Kidney (tissue), 13 donors: ENCODE measurements at regions not wholly inside any gene's neighbourhood (a gene's known extent, or its start where the extent isn't known, plus 50 kb on each side); places are given as distances from the start of the nearest gene placed in this dataset.

ENCODE experiments used
- DNase-seq, 5 donors: peaks; one replicate each; pipeline ENCODE4 v3.0.0-alpha.2; 2013 to 2020
- FAIRE-seq: peaks from 2 replicates; lab custom pipeline; 2012; peaks lifted over from hg19 to GRCh38; lab: Jason Lieb, UNC
- H3K27ac ChIP-seq, 2 donors: one replicate each; pipeline ENCODE4 v1.7.0; 2013; ENCODE audit warnings: low read depth in 2 of 2, low read length in 2 of 2, inconsistent platforms in 1 of 2
- H3K27me3 ChIP-seq: one replicate; pipeline ENCODE4 v1.7.1; 2013; ENCODE audit warnings: low read length, inconsistent platforms; ENCODE audit not compliant: control insufficient read depth, insufficient read depth
- H3K36me3 ChIP-seq, 3 donors: one replicate each; pipeline versions ENCODE4 v1.7.0 to v1.7.1; 2013; ENCODE audit warnings: low read length in 3 of 3, control low read depth in 1 of 3, inconsistent platforms in 1 of 3; ENCODE audit not compliant: insufficient read depth in 3 of 3, control insufficient read depth in 2 of 3
- H3K4me1 ChIP-seq, 3 donors: one replicate each; pipeline versions ENCODE4 v1.7.0 to v1.7.1; 2013; ENCODE audit warnings: low read length in 3 of 3, inconsistent platforms in 1 of 3, low read depth in 1 of 3; ENCODE audit not compliant: control insufficient read depth in 2 of 3, insufficient read depth in 2 of 3
- H3K4me3 ChIP-seq, 3 donors: one replicate each; pipeline versions ENCODE4 v1.7.0 to v1.8.1; 2013; ENCODE audit warnings: low read length in 3 of 3, control low read depth in 1 of 3, inconsistent platforms in 1 of 3
- H3K9ac ChIP-seq, 3 donors: one replicate each; pipeline versions ENCODE4 v1.7.0 to v1.7.1; 2013; ENCODE audit warnings: low read length in 3 of 3, control low read depth in 1 of 3, inconsistent platforms in 1 of 3
- H3K9me3 ChIP-seq, 3 donors: one replicate each; pipeline versions ENCODE4 v1.7.0 to v1.7.1; 2013; ENCODE audit warnings: low read length in 3 of 3, control low read depth in 1 of 3, inconsistent platforms in 1 of 3; ENCODE audit not compliant: control insufficient read depth in 2 of 3, insufficient read depth in 1 of 3
- CTCF ChIP-seq: IDR thresholded peaks from 3 replicates; pipeline ENCODE4 v1.5.1; 2012; ENCODE audit warnings: mild to moderate bottlenecking, moderate library complexity, borderline replicate concordance; ENCODE audit not compliant: insufficient read depth; ENCODE audit errors: extremely low read depth
- intact Hi-C: fragments of 100-400 bp; cut with DNase I; formaldehyde crosslinking; loops from one replicate; pipeline ENCODE4 v1.11.1; 2022
- donor health status: control.
- donor health status: control.
- donor health status: control.
- donor health status: control.
- donor health status: control.
- donor health status: DM: yes; HTN: yes; CAD: no.
- donor health status: Normal renal cell carcinoma (clear cell type).

- FAIRE-seq (no peak), DNase-seq (no peak)
- H3K9ac ChIP-seq: no peak overlapping the region
- no peaks in the 10 kb centered on the region for H3K4me1 ChIP-seq
- intact Hi-C loops: no loop called here
- H3K27me3 ChIP-seq: no peaks in the 10 kb centered on the region
- no peak overlapping the region for H3K4me3 ChIP-seq
- no peak for TF ChIP-seq CTCF
- H3K27ac ChIP-seq: no peak overlapping the region
- peaks cover 0 to 10% (median 0%) of the 10 kb centered on the region in 3 donors for H3K9me3 ChIP-seq
- H3K36me3 ChIP-seq: no peaks in the 10 kb centered on the region
These were observed 175.3 kb upstream of the LYZL1 start for GRCh38 chr10:29113616-29113945.

DNA sequence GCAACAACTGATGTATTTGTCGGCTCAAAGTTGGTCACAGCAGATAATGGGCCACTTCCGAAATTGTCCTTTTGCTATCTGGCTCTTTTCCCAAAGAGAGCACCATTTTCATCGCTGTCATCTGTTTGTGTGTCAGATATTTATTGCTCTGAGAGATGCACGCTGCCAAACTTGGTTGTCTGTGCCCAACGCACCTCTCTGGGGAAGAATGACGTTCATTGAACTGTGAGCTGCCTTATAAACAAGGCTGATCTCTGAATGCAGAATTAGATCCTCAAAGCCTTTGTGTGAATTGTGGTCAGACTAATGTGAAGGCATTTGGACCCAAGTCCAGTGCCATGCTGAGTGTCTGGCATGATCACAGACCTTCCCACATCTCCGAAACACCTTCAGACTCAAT is 174.7 kb upstream of the LYZL1 start:
- DNase-seq: no peak
- no peak for FAIRE-seq
- Histone ChIP-seq H3K27me3 (no peaks in the 10 kb centered on the region), H3K9ac (no peak overlapping the region), H3K36me3 (no peaks in the 10 kb centered on the region), H3K4me3 (no peak overlapping the region), H3K9me3 (peaks cover 0 to 10% (median 0%) of the 10 kb centered on the region in 3 donors), H3K4me1 (no peaks in the 10 kb centered on the region), H3K27ac (no peak overlapping the region)
- TF ChIP-seq CTCF: no peak
- intact Hi-C loops: no loop called here

- no peak for FAIRE-seq
- peaks cover 0 to 10% (median 0%) of the 10 kb centered on the region in 3 donors for H3K9me3 ChIP-seq
- intact Hi-C loops: no loop called here
- no peak overlapping the region for H3K4me3 ChIP-seq
- DNase-seq: no peak
- H3K4me1 ChIP-seq: no peaks in the 10 kb centered on the region
- no peaks in the 10 kb centered on the region for H3K36me3 ChIP-seq
- no peak overlapping the region for H3K9ac ChIP-seq
- no peak overlapping the region for H3K27ac ChIP-seq
- no peaks in the 10 kb centered on the region for H3K27me3 ChIP-seq
- no peak for TF ChIP-seq CTCF
These were observed 171.1 kb upstream of the LYZL1 start for GRCh38 chr10:29117781-29118180.

- H3K36me3 ChIP-seq: no peaks in the 10 kb centered on the region
- intact Hi-C loops: no loop called here
- no peak for FAIRE-seq
- peak in 4 of 5 donors; percentile 41 to 63 (median 52) for DNase-seq
- no peak overlapping the region for H3K9ac ChIP-seq
- H3K27ac ChIP-seq: no peak overlapping the region
- no peaks in the 10 kb centered on the region for H3K27me3 ChIP-seq
- peak; percentile 38 for TF ChIP-seq CTCF
- H3K4me1 ChIP-seq: no peaks in the 10 kb centered on the region
- peaks cover 0 to 10% (median 0%) of the 10 kb centered on the region in 3 donors for H3K9me3 ChIP-seq
- H3K4me3 ChIP-seq: no peak overlapping the region
These were observed 169.5 kb upstream of the LYZL1 start for GRCh38 chr10:29119374-29119773.
